GM12878 (cell line): ENCODE measurements at regions not wholly inside any gene's neighbourhood (a gene's known extent, or its start where the extent isn't known, plus 50 kb on each side); places are given as distances from the start of the nearest gene placed in this dataset.
"Not testable (repeated sequence)": the region's sequence is repeated elsewhere in the genome, so short reads cannot be mapped to it uniquely, and the experiment has no call there.

ENCODE experiments used
- ATAC-seq: fragments of 200-7000 bp; cut with Tn5 transposase; 3 replicates; pipeline ENCODE4 v1.9.1; 2020; ENCODE audit warnings: mild to moderate bottlenecking, moderate library complexity
- BruUV-seq: library from RNA; stranded (reverse); fragments of 400-500 nt; replicated peaks from 2 replicates; lab custom pipeline; 2021; lab: Mats Ljungman, UMichigan
- CTCF ChIA-PET: fragments of 300-600 bp; sonication (Branson Sonifier 250); formaldehyde crosslinking; extraction: SDS; loops from one replicate; lab custom pipeline; 2021; ENCODE audit warnings: inconsistent platforms; lab: Yijun Ruan, JAX
- POLR2A ChIA-PET: fragments of 350-600 bp; formaldehyde crosslinking; extraction: SDS; loops from one replicate; lab custom pipeline; 2021; ENCODE audit warnings: inconsistent platforms; lab: Charles Lee
- RAD21 ChIA-PET: fragments of 300-600 bp; sonication (Branson Sonifier 250); formaldehyde crosslinking; loops from one replicate; lab custom pipeline; 2023; ENCODE audit warnings: antibody characterized with exemption; ENCODE audit not compliant: unreplicated experiment; lab: Charles Lee
- SMC1A ChIA-PET: fragments of 300-600 bp; sonication (Branson Sonifier 250); formaldehyde crosslinking; loops from one replicate; lab custom pipeline; 2023; ENCODE audit not compliant: unreplicated experiment, uncharacterized antibody; lab: Charles Lee
- DNase-seq: peaks from one replicate; pipeline ENCODE4 v3.0.0-alpha.2; 2011; ENCODE audit warnings: low read depth, low spot score
- FAIRE-seq: peaks from 3 replicates; lab custom pipeline; 2011; peaks lifted over from hg19 to GRCh38; lab: Jason Lieb, UNC
- H2AFZ ChIP-seq: 2 replicates; pipeline ENCODE4 v1.6.0; 2011; ENCODE audit warnings: low read depth, low read length, control low read depth; ENCODE audit not compliant: control insufficient read depth
- H3K27ac ChIP-seq: 2 replicates; pipeline ENCODE4 v1.5.1; 2011; ENCODE audit warnings: control low read depth; ENCODE audit not compliant: control insufficient read depth, insufficient read depth
- H3K27me3 ChIP-seq, 2 experiments: replicated peaks in 1 of 2; 2 replicates each; pipeline versions ENCODE4 v1.6.0 to v1.6.1; 2011; ENCODE audit warnings: low read length in 1 of 2; ENCODE audit not compliant: control insufficient read depth in 2 of 2, insufficient read depth in 2 of 2
- H3K36me3 ChIP-seq, 2 experiments: 2 replicates each; pipeline ENCODE4 v1.5.1; 2011; ENCODE audit warnings: low read length in 1 of 2; ENCODE audit not compliant: control insufficient read depth in 2 of 2, insufficient read depth in 2 of 2
- H3K4me1 ChIP-seq: 2 replicates; pipeline ENCODE4 v1.6.1; 2011; ENCODE audit warnings: mild to moderate bottlenecking, low read length, moderate library complexity, mixed read lengths; ENCODE audit not compliant: control insufficient read depth, insufficient read depth
- H3K4me2 ChIP-seq: 2 replicates; pipeline ENCODE4 v1.6.0; 2011; ENCODE audit warnings: control low read depth; ENCODE audit not compliant: control insufficient read depth, insufficient read depth
- H3K4me3 ChIP-seq: fragments of 200-600 bp; sonication (generic); 2 replicates; pipeline ENCODE4 v1.5.1; 2016
- H3K79me2 ChIP-seq: 2 replicates; pipeline ENCODE4 v1.6.0; 2011; ENCODE audit warnings: low read length; ENCODE audit not compliant: control insufficient read depth, insufficient read depth
- H3K9ac ChIP-seq: 2 replicates; pipeline ENCODE4 v1.8.0; 2011; ENCODE audit warnings: low read length, control low read depth, mixed read lengths; ENCODE audit not compliant: control insufficient read depth, insufficient read depth
- H3K9me3 ChIP-seq: replicated peaks from 3 replicates; pipeline ENCODE4 v1.5.1; 2011; ENCODE audit warnings: mild to moderate bottlenecking, low read length; ENCODE audit not compliant: control insufficient read depth, insufficient read depth
- H4K20me1 ChIP-seq: 2 replicates; pipeline ENCODE4 v1.6.0; 2011; ENCODE audit not compliant: control insufficient read depth, insufficient read depth
- HCFC1 ChIP-seq: fragments of 150-350 bp; IDR thresholded peaks from 2 replicates; pipeline ENCODE4 v1.6.1; 2014; ENCODE audit warnings: low read length
- HDAC6 ChIP-seq: fragments of 200-600 bp; sonication (generic); IDR thresholded peaks from one replicate; pipeline ENCODE4 v1.8.0; 2017; ENCODE audit warnings: antibody characterized with exemption; ENCODE audit not compliant: unreplicated experiment
- NFYB ChIP-seq: IDR thresholded peaks from 2 replicates; pipeline ENCODE4 v1.6.1; 2011; ENCODE audit warnings: low read depth, mild to moderate bottlenecking, low read length, improper control_type of control experiment, moderate library complexity; ENCODE audit not compliant: insufficient read depth
- SMARCA5 ChIP-seq: fragments of 450-650 bp; IDR thresholded peaks from 2 replicates; pipeline ENCODE4 v1.6.1; 2017; ENCODE audit warnings: mild to moderate bottlenecking
- ZNF207 ChIP-seq: fragments of 450-650 bp; IDR thresholded peaks from 2 replicates; pipeline ENCODE4 v1.6.1; 2014; ENCODE audit warnings: antibody characterized with exemption, mild to moderate bottlenecking, borderline replicate concordance
- WGBS: methylation state at CpG from one replicate; pipeline ENCODE4 v1.1.6; 2016; ENCODE audit warnings: low lambda C conversion rate; ENCODE audit not compliant: insufficient replicate concordance, insufficient coverage; ENCODE audit errors: missing lambda C conversion rate; 5-methylcytosine and 5-hydroxymethylcytosine counted together
- in situ Hi-C: fragments of 300-500 bp; cut with MboI; formaldehyde crosslinking; loops from 9 replicates; pipeline ENCODE4 v1.14.3; 2018; ENCODE audit warnings: mixed read lengths
- intact Hi-C: fragments of 100-400 bp; cut with micrococcal nuclease; formaldehyde crosslinking; loops from one replicate; pipeline ENCODE4 v1.14.2; 2022; ENCODE audit not compliant: unreplicated experiment
- TF ChIP-seq, protein P1 (sequence below): IDR thresholded peaks from 2 replicates; pipeline ENCODE4 v1.6.1; 2012; ENCODE audit warnings: low read depth, low read length, improper control_type of control experiment

- no peak for TF ChIP-seq NFYB
- TF ChIP-seq ZNF207: no peak
- TF ChIP-seq, protein P1, sequence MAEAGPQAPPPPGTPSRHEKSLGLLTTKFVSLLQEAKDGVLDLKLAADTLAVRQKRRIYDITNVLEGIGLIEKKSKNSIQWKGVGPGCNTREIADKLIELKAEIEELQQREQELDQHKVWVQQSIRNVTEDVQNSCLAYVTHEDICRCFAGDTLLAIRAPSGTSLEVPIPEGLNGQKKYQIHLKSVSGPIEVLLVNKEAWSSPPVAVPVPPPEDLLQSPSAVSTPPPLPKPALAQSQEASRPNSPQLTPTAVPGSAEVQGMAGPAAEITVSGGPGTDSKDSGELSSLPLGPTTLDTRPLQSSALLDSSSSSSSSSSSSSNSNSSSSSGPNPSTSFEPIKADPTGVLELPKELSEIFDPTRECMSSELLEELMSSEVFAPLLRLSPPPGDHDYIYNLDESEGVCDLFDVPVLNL: no peak
- TF ChIP-seq SMARCA5: no peak
- no peak for TF ChIP-seq HDAC6
- TF ChIP-seq HCFC1: no peak
These were observed 762.3 kb upstream of the GJE1 start (continued) for GRCh38 chr6:141370438-141370837.

DNA sequence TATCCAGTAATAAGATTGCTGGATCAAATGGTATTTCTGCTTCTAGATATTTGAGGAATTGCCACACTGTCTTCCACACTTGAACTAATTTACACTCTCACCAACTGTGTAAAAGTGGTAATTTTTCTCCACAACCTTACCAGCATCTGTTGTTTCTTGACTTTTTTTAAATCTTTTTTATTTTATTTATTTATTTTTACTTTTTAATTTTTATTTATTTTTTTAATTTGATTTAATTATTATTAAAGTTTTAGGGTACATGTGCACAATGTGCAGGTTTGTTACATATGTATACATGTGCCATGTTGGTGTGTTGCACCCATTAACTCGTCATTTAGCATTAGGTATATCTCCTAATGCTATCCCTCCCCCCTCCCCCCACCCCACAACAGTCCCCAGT is 765.9 kb upstream of the GJE1 start:
- intact Hi-C loops, RAD21 ChIA-PET: not testable (repeated sequence)

More for the DNA sequence above, 765.9 kb upstream of the GJE1 start:
- H3K27me3 ChIP-seq, DNase-seq, FAIRE-seq, BruUV-seq, POLR2A ChIA-PET, H3K27ac ChIP-seq, H4K20me1 ChIP-seq, H3K9ac ChIP-seq, H3K36me3 ChIP-seq, H3K4me1 ChIP-seq, H2AFZ ChIP-seq, ATAC-seq, H3K79me2 ChIP-seq, H3K9me3 ChIP-seq, H3K4me3 ChIP-seq, in situ Hi-C loops, CTCF ChIA-PET, H3K4me2 ChIP-seq: not testable (repeated sequence)
- SMC1A ChIA-PET: interaction anchor here (1.1 kb wide), 1 partner anchor 32 kb away, joined by 3 read pairs; no protein-coding TSS in a partner anchor
- 0% methylated on average over 1 of the region's 1 CpG for WGBS
